Heart right ventricle (tissue), 16 donors: ENCODE measurements at regions not wholly inside any gene's neighbourhood (a gene's known extent, or its start where the extent isn't known, plus 50 kb on each side); places are given as distances from the start of the nearest gene placed in this dataset.

Experiments
- ATAC-seq, 8 donors: fragments of 200-7000 bp; cut with Tn5 transposase; one replicate each; pipeline ENCODE4 v1.9.1; 2020; ENCODE audit warnings: mild to moderate bottlenecking in 8 of 8, moderate library complexity in 8 of 8, moderate number of reproducible peaks in 1 of 8
- DNase-seq, 2 donors: peaks; one replicate each; pipeline ENCODE4 v3.0.0-alpha.2; 2020
- H3K27ac ChIP-seq, 10 donors: fragments of 200-600 bp; sonication (generic) in 2 of 10; one replicate each; pipeline versions ENCODE4 v1.5.0 to v1.8.0; 2020 to 2022; ENCODE audit warnings: mild to moderate bottlenecking in 3 of 10
- H3K27me3 ChIP-seq, 7 donors: fragments of 200-600 bp; one replicate each; pipeline ENCODE4 v1.8.0; 2021 to 2022; ENCODE audit warnings: mild to moderate bottlenecking in 2 of 7
- H3K36me3 ChIP-seq, 9 donors: fragments of 200-600 bp; sonication (generic) in 1 of 9; one replicate each; pipeline versions ENCODE4 v1.5.0 to v1.8.0; 2020 to 2022; ENCODE audit warnings: mild to moderate bottlenecking in 2 of 9
- H3K4me1 ChIP-seq, 9 donors: fragments of 200-600 bp; sonication (generic) in 1 of 9; one replicate each; pipeline versions ENCODE4 v1.5.0 to v1.8.0; 2020 to 2022; ENCODE audit warnings: mild to moderate bottlenecking in 4 of 9
- H3K4me3 ChIP-seq, 10 donors: fragments of 200-600 bp; sonication (generic) in 2 of 10; one replicate each; pipeline versions ENCODE4 v1.5.0 to v1.8.0; 2020 to 2022; ENCODE audit warnings: mild to moderate bottlenecking in 7 of 10, moderate library complexity in 2 of 10
- H3K9me3 ChIP-seq, 11 donors: fragments of 200-600 bp in 10 of 11; sonication (generic) in 2 of 11; one replicate each; pipeline versions ENCODE4 v1.5.0 to v1.8.0; 2013 to 2022; ENCODE audit warnings: mild to moderate bottlenecking in 2 of 11, control low read depth in 1 of 11, moderate library complexity in 1 of 11
- WGBS, 2 donors: extraction: QIAGEN DNeasy Blood & Tissue Kit; methylation state at CpG; one replicate each; pipeline ENCODE4 v1.1.7; 2013; ENCODE audit warnings: inconsistent platforms in 1 of 2; 5-methylcytosine and 5-hydroxymethylcytosine counted together
- intact Hi-C, 10 donors: fragments of 100-400 bp; cut with DNase I; formaldehyde crosslinking; loops; one replicate each; pipeline versions ENCODE4 v1.11.1 to v1.14.2; 2022
- TF ChIP-seq, protein P1 (sequence below), 9 donors: fragments of 200-600 bp; sonication (generic) in 2 of 9; IDR thresholded peaks; one replicate each; pipeline versions ENCODE4 v1.5.0 to v1.8.0; 2021 to 2022; ENCODE audit warnings: antibody characterized with exemption in 9 of 9, mild to moderate bottlenecking in 5 of 9, moderate library complexity in 1 of 9
- donor health status: Arrhythmogenic right ventricular cardiomyopathy.
- donor health status: ischemic (EF 13 %, LVEDD 7.1; RV severe dilation, severe dysfunction).
- donor health status: healthy with polysubstance abuse.
- donor health status: DM: no; HTN: yes; CAD: no.
- donor health status: DM: no; HTN: no; CAD: no.
- donor health status: ischemic (EF 25% LVEDD 6.9; RV normal size, moderate dysfunction).
- donor health status: ischemic (EF 25% LVEDD 5.7; RV mildly dilated, moderate dysfunction).
- donor health status: healthy.
- donor health status: DM: yes; HTN: yes; CAD: no.
- donor health status: Ischemic cardiomyopathy.
- donor health status: ischemic (EF 35%, LVEDD 5.7; RV mildly dilated, moderate dysfunction).
- donor health status: nonischemic (EF 11% LVEDD 7.7; RV severe dilation, severe dysfunction).
- donor health status: DM: yes; HTN: yes; CAD: no.
- donor health status: PGD.
- donor health status: ischemic (EF 29% LVEDD 5.4; RV normal size, mild dysfunction).
- donor health status: nonischemic (EF 23%, LVEDD 6.1; RV moderate dilation, normal function).

DNA sequence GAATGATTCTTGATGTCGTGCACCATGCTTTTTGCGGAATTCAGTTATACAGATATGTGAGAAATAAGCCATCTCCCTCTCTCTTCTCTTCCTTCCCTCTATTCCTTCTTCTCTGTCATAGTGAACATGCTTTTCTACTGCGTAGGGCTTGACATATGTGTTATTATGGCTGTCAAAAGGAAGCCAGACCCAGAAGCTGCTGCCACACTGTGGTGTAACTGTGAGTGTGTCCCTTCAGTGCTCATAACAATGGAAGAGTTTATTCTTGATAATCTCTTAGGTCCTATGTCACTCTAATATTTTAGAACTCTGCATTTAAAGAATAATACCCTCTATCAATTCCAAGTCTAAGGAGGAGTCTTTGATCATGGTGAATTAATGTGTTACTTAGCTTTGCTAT, 208.9 kb upstream of the TMTC4 start:
- TF ChIP-seq, protein P1, sequence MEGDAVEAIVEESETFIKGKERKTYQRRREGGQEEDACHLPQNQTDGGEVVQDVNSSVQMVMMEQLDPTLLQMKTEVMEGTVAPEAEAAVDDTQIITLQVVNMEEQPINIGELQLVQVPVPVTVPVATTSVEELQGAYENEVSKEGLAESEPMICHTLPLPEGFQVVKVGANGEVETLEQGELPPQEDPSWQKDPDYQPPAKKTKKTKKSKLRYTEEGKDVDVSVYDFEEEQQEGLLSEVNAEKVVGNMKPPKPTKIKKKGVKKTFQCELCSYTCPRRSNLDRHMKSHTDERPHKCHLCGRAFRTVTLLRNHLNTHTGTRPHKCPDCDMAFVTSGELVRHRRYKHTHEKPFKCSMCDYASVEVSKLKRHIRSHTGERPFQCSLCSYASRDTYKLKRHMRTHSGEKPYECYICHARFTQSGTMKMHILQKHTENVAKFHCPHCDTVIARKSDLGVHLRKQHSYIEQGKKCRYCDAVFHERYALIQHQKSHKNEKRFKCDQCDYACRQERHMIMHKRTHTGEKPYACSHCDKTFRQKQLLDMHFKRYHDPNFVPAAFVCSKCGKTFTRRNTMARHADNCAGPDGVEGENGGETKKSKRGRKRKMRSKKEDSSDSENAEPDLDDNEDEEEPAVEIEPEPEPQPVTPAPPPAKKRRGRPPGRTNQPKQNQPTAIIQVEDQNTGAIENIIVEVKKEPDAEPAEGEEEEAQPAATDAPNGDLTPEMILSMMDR (IDR thresholded peaks at IDR 0.05) = no peak

DNA sequence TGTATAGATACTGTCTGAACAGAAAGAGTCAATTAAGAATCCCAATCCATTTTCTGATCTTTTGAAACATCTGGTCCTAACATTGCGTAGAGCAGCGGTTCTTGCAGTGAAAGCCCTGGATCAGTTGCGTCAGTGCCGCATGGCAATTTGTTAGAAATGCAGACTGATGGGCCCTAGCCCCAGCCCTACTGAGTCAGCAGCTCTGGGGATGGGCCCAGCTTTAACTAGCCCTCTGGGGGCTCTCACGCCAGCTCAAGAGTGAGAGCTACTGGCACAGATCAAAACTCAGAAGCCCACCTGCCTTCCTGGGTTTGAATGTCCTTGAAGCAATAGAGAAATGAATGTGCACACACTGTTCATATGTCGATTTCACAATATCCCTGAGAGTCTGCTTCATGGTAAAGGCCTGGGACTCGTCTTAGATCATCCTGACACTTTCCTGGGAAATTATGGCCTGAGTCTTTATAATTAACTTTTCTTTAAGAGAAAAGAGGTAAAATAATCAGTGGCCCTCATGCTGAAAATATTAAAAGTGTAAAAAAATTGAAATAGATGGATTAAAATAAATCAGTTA, 206.8 kb upstream of the TMTC4 start:
- Histone ChIP-seq H3K27ac (no peak overlapping the region), H3K9me3 (peaks cover 0 to 10% (median 3%) of the 10 kb centered on the region in 11 donors), H3K4me1 (no peaks in the 10 kb centered on the region), H3K4me3 (no peak overlapping the region), H3K27me3 (no peaks in the 10 kb centered on the region), H3K36me3 (no peaks in the 10 kb centered on the region)
- no peak for ATAC-seq
- TF ChIP-seq, protein P1 (IDR thresholded peaks at IDR 0.05) = no peak
- 79 to 84% methylated on average over 7 of the region's 7 CpGs for WGBS, 2 donors
- intact Hi-C loops = no loop called here
- no peak for DNase-seq

More for the DNA sequence above, 208.9 kb upstream of the TMTC4 start:
- Histone ChIP-seq H3K4me3 (no peak overlapping the region), H3K9me3 (peaks cover 0 to under 1% (median 0%) of the 10 kb centered on the region in 11 donors), H3K36me3 (no peaks in the 10 kb centered on the region), H3K27ac (no peak overlapping the region), H3K27me3 (no peaks in the 10 kb centered on the region), H3K4me1 (peaks cover 0 to 16% (median 6%) of the 10 kb centered on the region in 9 donors)
- no peak for ATAC-seq
- no peak for DNase-seq
- intact Hi-C loops = no loop called here
- 72 to 83% methylated on average over 3 of the region's 3 CpGs for WGBS, 2 donors

DNA sequence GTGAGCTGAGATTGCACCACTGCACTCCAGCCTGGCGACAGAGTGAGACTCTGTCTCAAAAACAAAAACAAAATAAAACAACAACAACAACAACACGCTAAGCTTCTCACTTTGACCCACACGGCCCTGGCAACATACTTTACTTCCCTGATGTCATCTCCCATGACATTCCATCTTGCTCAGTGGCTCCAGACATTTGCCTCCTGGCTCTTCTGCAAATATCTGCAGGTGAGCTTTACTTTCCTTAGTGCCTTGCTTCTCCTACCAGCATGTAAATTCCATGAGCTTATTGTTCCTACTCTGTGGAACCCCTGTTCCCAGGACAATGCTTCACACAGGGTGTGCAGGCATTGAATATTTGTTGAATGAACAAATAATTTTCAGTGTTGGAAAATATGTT, 205.6 kb upstream of the TMTC4 start:
- intact Hi-C loops = no loop called here
- Histone ChIP-seq H3K36me3 (no peaks in the 10 kb centered on the region), H3K27me3 (no peaks in the 10 kb centered on the region), H3K9me3 (peaks cover 0 to 15% (median 8%) of the 10 kb centered on the region in 11 donors), H3K4me1 (no peaks in the 10 kb centered on the region), H3K27ac (no peak overlapping the region), H3K4me3 (no peak overlapping the region)
- ATAC-seq (no peak), DNase-seq (no peak)
- TF ChIP-seq, protein P1 (IDR thresholded peaks at IDR 0.05) = no peak
- 61 to 65% methylated on average over 3 of the region's 3 CpGs for WGBS, 2 donors

DNA sequence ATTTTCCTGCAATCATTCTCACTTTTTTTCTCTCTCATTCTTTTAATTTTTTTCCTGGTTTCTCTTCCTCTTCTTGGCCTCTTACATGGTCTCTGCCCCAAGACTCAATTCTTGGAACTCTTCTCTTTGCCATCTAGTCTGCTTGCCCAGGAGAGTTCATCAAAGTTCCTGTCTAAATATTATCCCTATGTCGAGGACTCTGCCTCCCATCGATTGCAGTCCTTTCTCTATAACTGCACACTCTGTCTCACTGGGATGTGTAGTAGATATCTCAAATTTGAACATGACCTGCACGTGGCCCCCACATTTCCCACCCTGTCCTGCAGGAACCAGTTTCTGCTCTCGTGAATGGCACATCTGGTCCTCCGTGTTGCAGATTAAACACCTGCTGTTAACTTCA, 204.7 kb upstream of the TMTC4 start:
- no peaks in the 10 kb centered on the region for H3K27me3 ChIP-seq
- DNase-seq (no peak), ATAC-seq (no peak)
- TF ChIP-seq, protein P1 (IDR thresholded peaks at IDR 0.05) = no peak
- H3K4me3 ChIP-seq = no peak overlapping the region
- H3K27ac ChIP-seq = no peak overlapping the region
- peaks cover 0 to 15% (median 8%) of the 10 kb centered on the region in 11 donors for H3K9me3 ChIP-seq
- intact Hi-C loops = no loop called here
- WGBS, 2 donors = 84 to 87% methylated on average over 5 of the region's 5 CpGs
- no peaks in the 10 kb centered on the region for H3K4me1 ChIP-seq
- no peaks in the 10 kb centered on the region for H3K36me3 ChIP-seq
